Fibroblast of lung (primary cell): ENCODE measurements at regions not wholly inside any gene's neighbourhood (a gene's known extent, or its start where the extent isn't known, plus 50 kb on each side); places are given as distances from the start of the nearest gene placed in this dataset.

Experiments
- CTCF ChIP-seq, 2 donors: IDR thresholded peaks in 1 of 2; conservative IDR thresholded peaks in 1 of 2; 1 replicate in 1 of 2; 2 replicates in 1 of 2; pipeline ENCODE4 v1.5.1; 2011 to 2012; ENCODE audit warnings: low read length in 2 of 2, control low read depth in 1 of 2, inconsistent platforms in 1 of 2, low read depth in 1 of 2, mild to moderate bottlenecking in 1 of 2
- EZH2 ChIP-seq: IDR thresholded peaks from 2 replicates; pipeline ENCODE4 v1.5.1; 2012; ENCODE audit warnings: low read length, control low read depth, mild to moderate bottlenecking; ENCODE audit errors: missing control alignments

GRCh38 chr9:31040564-31040963 lies 1343.9 kb upstream of the ACO1 start:
- TF ChIP-seq CTCF (conservative IDR thresholded peaks at IDR 0.05 in 1 of 2, IDR thresholded peaks at IDR 0.05 in 1 of 2; ENCODE audit: low read depth in 1 of 2, low read length in 2 of 2) (no peak), EZH2 (no peak)
